ENCODE measurements at regions not wholly inside any gene's neighbourhood (a gene's known extent, or its start where the extent isn't known, plus 50 kb on each side); places are given as distances from the start of the nearest gene placed in this dataset.

GRCh38 chr4:92122911-92123310, 180.9 kb upstream of the GRID2 start:
- no peak for DNase-seq

DNA sequence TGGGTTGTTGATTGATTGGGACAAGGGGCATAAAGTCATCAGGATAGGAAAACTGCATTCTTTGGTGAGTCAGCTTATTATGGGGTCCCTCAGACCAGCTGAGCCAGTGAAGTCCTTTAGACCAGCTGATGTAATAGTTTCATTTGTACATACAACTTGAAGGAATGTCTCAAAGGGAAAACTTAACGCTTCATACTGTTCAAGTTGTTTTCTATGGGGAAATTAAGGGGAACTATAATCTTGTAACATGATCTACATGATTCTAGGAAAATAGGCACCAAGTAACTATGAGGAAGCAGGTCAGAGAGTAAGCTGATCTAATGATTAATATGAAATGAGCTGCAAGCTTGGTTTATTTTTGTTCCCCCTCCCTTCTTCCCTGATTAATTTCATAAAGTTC, 175.1 kb upstream of the GRID2 start:
- no peak for DNase-seq

- no peak for DNase-seq
Observed at GRCh38 chr4:92129408-92129994, 174.3 kb upstream of the GRID2 start.

GRCh38 chr4:92136434-92136833, 167.3 kb upstream of the GRID2 start:
- no peak for DNase-seq

- peak; percentile 10 for DNase-seq
Observed at GRCh38 chr4:92163348-92163747, 140.4 kb upstream of the GRID2 start.

DNA sequence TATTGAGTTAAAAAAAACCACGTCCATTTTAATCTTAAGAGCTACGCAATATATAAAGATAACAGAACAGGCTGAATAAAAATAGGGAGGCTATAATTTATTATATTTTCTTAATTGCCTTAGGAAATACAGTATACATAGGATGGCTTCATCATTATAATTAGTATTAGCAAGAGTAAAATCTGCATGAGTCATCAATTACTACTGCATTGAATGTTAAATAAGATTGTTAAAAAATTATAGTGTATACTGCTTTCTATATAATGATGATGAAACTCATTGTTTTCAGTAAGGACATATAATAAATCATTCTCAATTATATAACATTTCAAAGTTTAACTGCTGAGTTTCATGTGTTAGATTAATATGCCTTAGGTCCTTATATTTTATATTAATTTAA, 133.4 kb upstream of the GRID2 start:
- DNase-seq, result no peak

- no peak for DNase-seq
Observed at GRCh38 chr4:92172203-92172602, 131.6 kb upstream of the GRID2 start.

DNA sequence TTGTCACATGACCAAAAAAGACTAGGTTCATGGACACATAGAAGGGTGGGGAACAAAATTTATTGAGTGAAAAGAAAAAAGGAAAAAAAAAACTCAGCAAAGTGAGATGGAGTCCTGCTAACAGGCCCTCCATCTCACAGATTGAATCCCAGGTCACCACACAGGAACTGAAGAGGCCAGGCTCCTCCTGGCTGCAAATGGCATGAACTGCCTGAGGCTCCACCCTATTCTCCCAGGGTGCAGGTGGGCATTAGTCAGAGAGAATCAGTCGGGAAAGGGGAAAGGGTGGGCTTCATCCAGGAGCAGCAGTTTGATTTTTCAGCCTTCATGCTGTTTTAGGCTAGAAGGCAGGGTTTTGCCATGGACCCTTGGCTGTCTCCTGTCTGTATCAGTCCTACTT, 128.5 kb upstream of the GRID2 start:
- no peak for DNase-seq

GRCh38 chr4:92182006-92182735, 121.6 kb upstream of the GRID2 start:
- no peak for DNase-seq

GRCh38 chr4:92182736-92183407, 120.9 kb upstream of the GRID2 start:
- no peak for DNase-seq

- no peak for DNase-seq
Observed at GRCh38 chr4:92183825-92184224, 119.9 kb upstream of the GRID2 start.

DNA sequence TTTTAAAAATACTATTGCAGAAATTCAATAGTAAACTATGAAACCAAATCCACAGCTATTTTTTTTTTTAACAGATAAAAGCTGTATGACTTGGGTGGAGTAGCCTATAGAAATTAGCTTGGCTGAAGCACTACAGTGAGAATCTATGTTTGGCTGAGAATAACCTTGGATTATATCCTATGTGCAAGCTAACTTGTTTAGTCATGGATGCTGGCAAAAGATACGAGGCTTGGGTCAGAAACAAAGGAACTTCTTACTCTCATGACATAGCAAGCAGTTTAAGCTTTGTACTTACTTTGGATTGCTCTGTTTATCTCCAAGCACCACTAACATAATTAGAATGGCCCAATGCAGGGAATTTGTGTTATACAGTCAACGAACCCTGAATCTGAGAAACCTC, 119.2 kb upstream of the GRID2 start:
- DNase-seq, result no peak

GRCh38 chr4:92186239-92186638, 117.5 kb upstream of the GRID2 start:
- no peak for DNase-seq

- DNase-seq, result no peak
Observed at GRCh38 chr4:92189146-92189545, 114.6 kb upstream of the GRID2 start.

GRCh38 chr4:92198711-92199110, 105.1 kb upstream of the GRID2 start:
- DNase-seq, result no peak

- no peak for DNase-seq
Observed at GRCh38 chr4:92199135-92199534, 104.6 kb upstream of the GRID2 start.

DNA sequence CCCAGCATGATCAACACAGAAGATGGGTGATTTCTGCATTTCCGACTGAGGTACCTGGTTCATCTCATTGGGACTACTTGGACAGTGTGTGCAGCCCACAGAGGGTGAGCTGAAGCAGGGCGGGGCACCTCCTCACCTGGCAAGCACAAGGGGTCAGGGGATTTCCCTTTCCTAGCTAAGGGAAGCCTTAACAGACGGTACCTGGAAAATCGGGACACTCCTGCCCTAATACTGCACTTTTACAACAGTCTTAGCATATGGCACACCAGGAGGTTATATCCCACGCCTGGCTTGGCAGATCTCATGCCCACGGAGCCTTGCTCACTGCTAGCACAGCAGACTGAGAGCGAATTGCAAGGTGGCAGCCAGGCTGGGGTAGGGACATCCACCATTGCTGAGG, 92.9 kb upstream of the GRID2 start:
- no peak for DNase-seq

DNA sequence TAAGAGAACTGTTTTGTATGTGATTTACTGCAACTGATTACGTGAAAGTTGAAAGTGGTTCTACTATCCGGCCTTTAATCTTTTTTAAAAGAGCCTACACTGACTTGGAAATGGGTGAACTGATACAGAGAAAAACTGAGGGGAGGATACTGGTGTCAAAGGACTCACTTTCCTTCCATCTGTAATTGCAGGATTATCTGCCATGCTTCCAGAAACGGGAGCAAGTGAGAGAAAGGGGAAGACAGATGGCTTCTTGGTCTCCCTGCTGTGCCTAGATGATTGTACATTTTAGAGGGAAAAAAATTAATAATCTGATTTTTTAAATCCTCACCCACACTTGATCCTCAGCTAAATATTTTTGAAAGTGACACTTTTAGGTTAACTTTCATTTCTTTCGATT, 88.3 kb upstream of the GRID2 start:
- peak; percentile 45 for DNase-seq

- no peak for DNase-seq
Observed at GRCh38 chr4:92231511-92231910, 72.3 kb upstream of the GRID2 start.

GRCh38 chr4:92232566-92232965, 71.2 kb upstream of the GRID2 start:
- DNase-seq, result no peak

DNA sequence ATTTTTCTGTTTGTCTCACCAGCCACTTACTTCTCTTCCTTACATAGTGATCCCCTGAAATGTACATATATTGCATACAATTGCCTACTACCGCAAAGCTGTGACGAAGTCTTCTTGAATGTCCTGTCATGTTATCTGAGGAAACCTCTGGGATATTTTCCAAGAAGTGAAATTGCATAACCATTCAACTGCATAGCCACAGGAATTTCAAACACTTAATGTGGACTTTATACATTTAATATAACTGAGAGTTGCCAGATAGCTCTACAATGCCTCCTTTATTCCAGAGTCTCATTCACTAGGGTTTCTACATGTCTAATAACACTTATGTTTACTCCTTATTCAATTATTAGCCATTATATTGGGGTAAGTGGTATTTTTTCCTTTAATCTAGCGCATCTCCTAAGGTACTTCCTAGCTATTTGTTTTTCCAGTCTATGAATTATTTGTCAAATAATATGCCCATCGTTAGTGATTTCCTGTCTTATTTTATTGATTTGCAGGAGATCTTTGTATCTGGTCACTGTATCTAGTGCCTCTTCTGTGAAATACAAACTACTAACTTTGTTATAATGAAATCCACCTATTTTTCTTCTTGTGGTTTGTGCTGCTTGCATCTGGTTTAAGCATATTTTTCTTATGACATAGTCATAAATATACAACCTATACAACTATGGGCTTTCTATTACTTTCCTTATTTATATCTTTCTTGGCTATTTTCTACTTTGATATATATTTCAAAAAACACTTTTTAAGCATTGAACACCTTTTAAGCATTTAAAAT, 69.2 kb upstream of the GRID2 start:
- no peak for DNase-seq

DNA sequence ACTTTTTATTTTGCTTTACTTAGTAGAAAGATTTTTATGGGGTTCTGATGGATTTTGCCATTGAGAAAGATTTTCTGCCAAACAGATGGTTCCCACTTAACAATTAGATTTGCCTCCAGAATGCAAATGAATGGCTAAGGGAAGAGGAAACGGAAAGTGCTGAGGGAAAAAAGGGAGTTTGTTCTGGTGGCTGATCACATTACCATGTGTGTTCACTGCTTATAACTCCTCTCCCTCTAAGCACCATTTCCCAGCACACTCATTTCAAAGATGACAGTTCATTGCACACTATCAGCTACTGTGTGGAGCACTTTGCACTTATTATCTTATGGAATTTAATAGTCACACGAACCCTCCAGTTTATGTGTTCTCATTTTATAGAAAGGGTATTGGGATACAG, 68.0 kb upstream of the GRID2 start:
- DNase-seq, result peak; percentile 3

DNA sequence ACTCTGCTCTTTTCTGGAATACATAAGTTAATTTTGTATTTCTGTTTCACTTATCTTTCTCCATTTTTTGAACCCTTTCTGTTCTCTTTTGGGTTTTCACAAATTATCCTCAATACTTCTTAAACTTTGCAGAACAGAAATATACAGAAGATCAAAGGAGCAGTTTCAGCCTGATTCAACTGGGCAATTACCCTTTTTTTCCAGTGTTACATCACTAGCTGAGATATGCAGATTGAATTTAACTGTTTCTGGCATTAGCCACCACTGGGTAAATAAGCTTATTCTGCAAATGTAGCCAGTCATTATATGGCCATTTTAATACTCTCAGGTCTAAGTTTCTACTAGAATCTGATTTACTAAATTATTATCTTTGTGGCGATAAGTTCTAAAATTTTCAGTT, 66.9 kb upstream of the GRID2 start:
- DNase-seq, result no peak

GRCh38 chr4:92237559-92237958, 66.2 kb upstream of the GRID2 start:
- DNase-seq, result no peak
